Thyroid gland (tissue), 4 donors: ENCODE measurements at regions not wholly inside any gene's neighbourhood (a gene's known extent, or its start where the extent isn't known, plus 50 kb on each side); places are given as distances from the start of the nearest gene placed in this dataset.

Experiments
- POLR2A ChIP-seq, 2 donors: fragments of 450-650 bp; IDR thresholded peaks; one replicate each; pipeline ENCODE4 v1.6.1; 2017; ENCODE audit warnings: antibody characterized with exemption in 2 of 2, mild to moderate bottlenecking in 2 of 2, moderate library complexity in 1 of 2
- TF ChIP-seq, protein P1 (sequence below), 6 experiments: fragments of 200-600 bp in 3 of 6; fragments of 450-650 bp in 3 of 6; sonication (generic) in 3 of 6; IDR thresholded peaks; one replicate each; pipeline ENCODE4 v1.5.1; 2016 to 2019; ENCODE audit warnings: antibody characterized with exemption in 6 of 6, mild to moderate bottlenecking in 2 of 6, inconsistent platforms in 1 of 6, moderate library complexity in 1 of 6

DNA sequence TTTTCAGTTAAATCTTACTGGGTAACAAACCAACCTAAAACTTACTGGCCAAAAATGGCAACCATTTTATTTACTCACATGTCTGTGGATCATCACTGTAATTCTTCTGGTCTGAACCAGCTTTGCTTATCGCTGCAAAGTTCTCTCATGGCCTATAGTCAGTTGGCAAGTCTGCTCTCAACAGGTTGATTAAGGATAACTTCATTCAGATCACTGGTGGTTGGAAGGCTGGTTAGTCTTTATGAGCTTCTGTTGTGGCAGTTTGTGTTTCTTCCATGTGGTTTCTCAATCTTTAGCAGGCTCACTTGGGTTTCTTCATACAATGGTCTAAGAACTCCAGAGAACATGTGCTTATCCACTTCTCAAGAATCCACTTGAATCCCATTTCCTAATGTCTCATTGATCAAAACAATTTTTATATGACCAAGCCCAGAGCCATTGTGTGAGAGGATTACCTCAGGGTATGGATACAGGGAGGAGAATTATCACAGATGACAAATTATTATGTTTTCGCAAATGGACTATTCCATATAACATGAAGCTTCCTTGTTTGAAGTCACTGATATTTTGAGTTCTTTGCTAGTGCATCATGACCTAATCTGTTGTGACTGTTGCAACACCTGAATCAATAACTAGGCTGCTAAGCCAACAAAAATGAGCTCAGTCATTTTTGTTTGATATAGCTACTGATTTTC lies 155.4 kb upstream of the BMP2 start:
- TF ChIP-seq, protein P1, sequence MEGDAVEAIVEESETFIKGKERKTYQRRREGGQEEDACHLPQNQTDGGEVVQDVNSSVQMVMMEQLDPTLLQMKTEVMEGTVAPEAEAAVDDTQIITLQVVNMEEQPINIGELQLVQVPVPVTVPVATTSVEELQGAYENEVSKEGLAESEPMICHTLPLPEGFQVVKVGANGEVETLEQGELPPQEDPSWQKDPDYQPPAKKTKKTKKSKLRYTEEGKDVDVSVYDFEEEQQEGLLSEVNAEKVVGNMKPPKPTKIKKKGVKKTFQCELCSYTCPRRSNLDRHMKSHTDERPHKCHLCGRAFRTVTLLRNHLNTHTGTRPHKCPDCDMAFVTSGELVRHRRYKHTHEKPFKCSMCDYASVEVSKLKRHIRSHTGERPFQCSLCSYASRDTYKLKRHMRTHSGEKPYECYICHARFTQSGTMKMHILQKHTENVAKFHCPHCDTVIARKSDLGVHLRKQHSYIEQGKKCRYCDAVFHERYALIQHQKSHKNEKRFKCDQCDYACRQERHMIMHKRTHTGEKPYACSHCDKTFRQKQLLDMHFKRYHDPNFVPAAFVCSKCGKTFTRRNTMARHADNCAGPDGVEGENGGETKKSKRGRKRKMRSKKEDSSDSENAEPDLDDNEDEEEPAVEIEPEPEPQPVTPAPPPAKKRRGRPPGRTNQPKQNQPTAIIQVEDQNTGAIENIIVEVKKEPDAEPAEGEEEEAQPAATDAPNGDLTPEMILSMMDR (IDR thresholded peaks at IDR 0.05) = no peak
- TF ChIP-seq POLR2A (IDR thresholded peaks at IDR 0.05) = no peak
